HG02970 (cell line): ENCODE measurements at regions not wholly inside any gene's neighbourhood (a gene's known extent, or its start where the extent isn't known, plus 50 kb on each side); places are given as distances from the start of the nearest gene placed in this dataset.
"Not testable (repeated sequence)": the region's sequence is repeated elsewhere in the genome, so short reads cannot be mapped to it uniquely, and the experiment has no call there.

Experiments used
- ATAC-seq: cut with Tn5 transposase; IDR thresholded peaks from one replicate; pipeline ENCODE4 v1.9.1; 2021; ENCODE audit warnings: mild to moderate bottlenecking, moderate library complexity, moderate number of reproducible peaks; ENCODE audit not compliant: unreplicated experiment, low FRiP score

DNA sequence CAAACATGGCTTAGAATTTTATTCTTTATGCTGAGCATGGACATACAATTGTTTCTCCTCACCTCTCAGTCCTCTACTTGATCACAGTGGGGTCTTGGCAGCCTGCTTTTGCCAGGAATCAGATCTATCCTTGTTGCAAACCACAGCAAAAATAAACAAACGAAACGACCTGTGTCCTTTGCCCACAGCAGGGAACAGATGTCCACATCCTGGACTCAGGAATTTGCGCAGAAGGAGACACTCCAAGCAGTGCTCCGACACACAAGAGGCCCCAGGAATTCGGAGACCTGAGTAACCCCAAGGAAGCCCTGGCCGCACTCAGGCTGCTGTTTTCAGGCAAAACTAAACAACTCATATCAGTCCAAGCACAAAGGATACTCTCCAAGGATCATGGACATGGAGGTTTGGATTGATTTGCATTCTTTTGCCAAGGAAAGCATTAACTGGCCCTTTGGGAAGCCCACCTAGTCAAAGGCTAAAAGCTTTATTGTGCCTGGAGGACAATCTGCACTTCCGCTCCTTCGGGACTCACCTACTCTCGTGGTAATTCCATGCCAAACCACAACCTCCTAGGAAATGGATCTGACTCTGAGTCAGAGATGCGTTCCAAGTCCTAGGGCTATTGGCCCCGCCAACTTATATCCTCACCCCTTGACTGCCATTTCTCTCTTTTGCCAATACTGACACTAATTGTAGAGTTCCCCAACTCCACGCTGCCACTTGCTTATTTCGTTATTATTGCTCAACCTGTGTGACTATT lies 271.1 kb upstream of the CDH11 start:
- ATAC-seq = no peak

GRCh38 chr16:65388592-65388991 lies 266.7 kb upstream of the CDH11 start:
- no peak for ATAC-seq

GRCh38 chr16:65386672-65387071 lies 264.8 kb upstream of the CDH11 start:
- ATAC-seq = no peak

DNA sequence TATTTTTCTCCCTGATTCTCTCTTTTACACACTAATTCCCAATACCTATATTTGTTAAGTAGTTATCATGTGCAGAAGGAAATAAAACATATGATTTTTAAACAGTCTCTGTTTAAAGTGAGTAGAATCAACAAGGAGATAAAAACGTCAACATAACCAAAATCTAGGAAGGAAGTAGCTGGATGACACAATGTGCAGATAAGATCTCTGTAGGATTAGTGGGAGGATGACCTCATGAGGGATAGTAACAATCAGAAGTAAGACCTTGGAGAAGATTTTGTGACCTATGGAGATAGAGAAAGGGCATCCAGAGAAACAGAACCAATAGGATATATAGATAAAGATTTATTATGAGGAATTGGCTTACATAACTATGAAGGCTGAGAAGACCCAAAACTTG lies 262.6 kb upstream of the CDH11 start:
- no peak for ATAC-seq

GRCh38 chr16:65377195-65377594 lies 255.3 kb upstream of the CDH11 start:
- no peak for ATAC-seq

DNA sequence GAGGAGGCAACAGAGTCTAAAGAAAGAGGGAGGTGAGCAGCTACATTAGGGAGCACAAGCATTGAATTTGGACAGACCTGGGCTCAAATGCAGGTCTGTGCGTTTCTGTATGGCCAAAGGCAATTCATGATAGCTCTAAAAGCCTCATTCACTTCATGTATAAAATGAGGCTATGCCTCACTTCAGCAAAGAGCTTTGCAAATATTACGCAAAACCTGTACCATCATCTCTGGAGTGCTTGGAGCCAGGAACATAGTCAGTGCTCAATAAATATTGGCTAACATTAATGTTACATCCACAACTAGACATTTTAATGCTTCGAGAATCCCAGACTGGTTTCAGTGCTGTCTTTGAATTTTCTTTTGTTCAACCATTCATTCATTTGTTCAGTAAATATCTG lies 254.7 kb upstream of the CDH11 start:
- ATAC-seq = no peak

DNA sequence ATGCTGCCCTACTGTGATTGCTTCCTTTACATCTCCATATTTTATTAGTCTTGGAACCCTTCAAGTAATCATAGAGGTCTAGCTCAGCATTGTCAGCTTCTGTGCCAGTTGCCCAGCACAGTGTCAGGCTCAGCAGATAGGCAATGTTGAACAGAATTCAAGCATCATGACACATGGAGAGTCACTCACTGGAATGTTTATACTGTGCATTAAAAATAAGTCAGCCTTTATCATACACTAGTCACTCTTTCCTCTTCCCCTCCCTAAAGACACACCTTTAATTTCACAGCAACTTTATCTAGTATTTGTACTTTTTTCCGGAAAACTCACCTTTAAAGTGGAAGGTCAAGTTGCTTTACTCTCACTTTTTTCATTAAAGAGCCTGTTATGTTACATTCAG lies 253.8 kb upstream of the CDH11 start:
- no peak for ATAC-seq

DNA sequence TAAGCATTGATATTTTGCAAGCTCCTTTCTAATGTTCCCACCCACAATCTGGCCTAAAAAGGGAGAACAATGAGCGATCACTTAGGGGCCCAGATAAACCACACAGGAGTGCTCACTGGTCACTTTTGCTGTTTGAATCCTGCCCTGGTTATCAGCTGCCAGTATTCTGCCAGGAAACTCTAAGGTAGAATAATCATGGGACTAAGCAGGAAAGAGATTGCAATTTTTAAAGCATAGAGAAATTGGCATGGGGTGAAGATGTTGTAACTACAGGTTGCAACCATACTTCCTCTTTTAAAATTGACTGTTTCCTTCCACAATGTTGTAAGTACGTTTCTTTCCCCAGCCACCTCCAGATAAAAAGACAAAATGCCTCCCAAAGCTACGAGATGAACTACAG lies 251.2 kb upstream of the CDH11 start:
- ATAC-seq = no peak

DNA sequence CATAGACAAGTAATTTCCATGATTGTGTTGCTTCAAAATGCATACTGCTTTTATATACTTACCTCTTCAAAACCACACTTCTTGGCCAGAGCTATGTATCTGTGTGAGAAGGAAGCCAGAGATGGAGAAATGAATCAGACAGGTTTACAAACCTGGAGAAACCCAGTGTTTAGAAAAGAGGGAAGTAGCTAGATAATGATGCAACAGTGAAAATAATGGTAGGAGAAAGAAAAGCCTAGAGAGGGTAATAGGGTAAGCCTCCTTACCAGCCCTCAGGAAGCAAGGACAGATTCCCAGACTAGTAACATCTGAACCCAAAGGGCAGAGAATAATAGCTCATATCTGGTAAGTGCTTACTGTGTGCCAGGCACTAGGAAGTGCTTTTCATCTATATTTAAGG lies 250.3 kb upstream of the CDH11 start:
- ATAC-seq = no peak

DNA sequence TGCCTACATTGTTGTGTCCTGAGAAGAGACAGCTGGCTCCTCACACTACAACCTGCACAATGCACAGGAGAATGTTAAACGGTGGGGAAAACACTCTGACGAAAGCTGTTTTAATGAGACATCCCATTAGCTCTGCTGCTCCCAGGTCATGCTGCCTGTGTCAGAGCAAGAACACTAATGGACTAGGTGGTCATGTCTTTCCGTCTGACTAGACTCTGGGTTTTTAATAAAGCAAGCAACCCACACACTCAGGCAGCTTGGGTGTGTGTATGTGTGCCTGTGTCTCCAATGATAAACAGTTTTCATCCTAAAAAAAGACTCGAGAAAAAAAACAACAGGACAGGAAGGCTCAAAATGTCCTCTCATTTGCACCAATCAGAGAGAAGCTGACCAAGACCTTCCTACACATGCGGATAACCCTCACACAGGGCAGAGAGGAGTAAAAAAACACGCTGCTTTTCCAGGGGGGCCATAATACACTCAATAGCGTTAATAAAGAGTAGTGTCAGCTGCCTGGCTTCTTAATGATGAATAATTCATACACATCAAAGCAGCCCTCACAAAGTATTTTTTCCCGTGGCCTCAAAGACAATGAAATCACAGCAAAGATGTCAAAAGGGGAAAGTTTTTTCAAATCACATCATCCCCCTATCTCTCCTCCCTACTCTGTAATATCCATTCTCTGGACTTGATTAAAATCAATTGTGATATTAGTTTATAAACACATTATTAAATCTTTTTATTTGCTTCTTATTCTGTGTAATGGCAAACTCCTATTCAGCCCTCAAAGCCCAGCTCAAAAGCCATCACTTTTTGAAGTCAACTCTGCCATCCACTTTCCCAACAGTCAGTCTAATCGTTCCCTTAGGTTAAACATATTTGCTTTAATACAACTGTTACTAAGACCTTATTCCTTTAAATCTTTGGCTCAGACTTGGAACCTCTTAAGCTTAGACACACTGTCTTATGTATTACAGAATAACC lies 244.2 kb upstream of the CDH11 start:
- ATAC-seq = no peak

DNA sequence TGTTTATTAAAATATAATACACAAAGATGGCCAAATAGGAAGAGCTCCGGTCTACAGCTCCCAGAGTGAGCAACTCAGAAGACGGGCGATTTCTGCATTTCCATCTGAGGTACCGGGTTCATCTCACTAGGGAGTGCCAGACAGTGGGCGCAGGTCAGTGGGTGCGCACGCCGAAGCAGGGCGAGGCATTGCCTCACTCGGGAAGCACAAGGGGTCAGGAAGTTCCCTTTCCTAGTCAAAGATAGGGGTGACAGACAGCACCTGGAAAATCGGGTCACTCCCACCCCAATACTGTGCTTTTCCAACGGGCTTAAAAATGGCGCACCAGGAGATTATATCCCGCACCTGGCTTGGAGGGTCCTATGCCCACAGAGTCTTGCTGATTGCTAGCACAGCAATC lies 234.9 kb upstream of the CDH11 start:
- ATAC-seq = not testable (repeated sequence)

- no peak for ATAC-seq
Measured at GRCh38 chr16:65355706-65356105, 233.8 kb upstream of the CDH11 start.

GRCh38 chr16:65353183-65353582 lies 231.3 kb upstream of the CDH11 start:
- no peak for ATAC-seq

DNA sequence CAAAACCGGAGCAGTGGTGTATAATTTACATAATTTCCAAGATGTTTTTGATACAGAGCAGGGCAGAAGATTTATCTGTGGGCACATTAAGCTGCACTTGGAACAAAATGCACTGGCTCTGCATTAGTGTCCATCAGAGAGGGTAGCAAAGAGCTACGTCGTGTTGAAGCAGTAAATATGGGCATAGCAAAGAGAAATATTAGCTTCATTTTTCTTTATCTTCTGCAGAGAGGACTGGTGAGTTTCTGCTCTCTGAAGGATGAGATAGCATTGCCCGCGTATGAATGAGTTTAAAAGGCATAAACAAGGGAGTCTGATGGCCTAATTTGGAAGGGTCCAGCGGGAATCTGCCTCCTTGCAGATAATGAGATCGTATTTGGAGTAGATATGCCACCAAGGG lies 227.8 kb upstream of the CDH11 start:
- no peak for ATAC-seq

DNA sequence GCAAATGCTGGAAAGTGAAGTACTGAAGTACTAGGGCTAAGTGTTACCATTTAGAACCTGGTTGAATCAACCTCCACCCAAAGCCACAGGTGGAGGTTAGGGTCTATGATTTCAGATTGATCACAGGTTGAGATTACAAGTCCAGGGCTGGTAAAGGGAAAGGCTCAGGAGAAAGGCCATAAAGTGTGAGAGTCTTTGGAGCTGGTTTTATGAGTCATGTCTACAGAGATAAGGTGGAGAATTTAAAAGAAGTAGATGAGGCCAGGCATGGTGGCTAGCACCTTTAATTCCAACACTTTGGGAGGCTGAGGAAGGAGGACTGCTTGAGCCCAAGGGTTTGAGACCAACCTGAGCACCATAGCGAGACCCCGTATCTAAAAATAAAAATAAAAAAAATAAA lies 221.7 kb upstream of the CDH11 start:
- ATAC-seq = no peak

DNA sequence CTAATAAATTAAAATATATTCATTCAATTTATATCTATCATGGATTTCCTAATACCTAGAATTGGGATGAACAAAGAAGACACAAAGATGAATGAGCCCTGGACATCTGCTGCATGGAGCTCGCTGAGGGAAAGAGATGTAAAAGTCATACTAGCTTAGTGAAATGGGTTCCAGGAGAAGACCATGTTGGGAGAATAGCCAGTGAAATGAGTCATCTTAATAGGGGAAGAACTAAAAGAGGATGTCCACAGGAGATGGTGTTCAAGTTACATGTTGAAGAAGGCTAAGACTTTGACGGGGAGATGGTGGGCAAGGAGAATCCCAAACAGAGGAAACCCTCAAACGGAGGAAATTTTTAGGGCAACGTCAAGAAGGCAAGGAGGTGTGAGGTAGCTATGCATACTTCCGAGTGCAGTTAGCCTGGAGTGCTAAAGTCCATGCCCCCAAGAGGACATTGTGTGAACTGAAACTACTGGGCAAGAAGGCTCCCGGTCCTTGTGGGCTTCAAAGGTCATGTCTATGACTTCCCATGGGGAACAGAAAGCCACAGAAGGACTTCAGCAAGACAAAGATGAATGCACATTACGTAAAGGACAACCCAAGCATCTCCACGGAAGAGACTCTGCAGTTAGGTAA lies 220.5 kb upstream of the CDH11 start:
- no peak for ATAC-seq

GRCh38 chr16:65339062-65339461 lies 217.2 kb upstream of the CDH11 start:
- ATAC-seq = no peak

DNA sequence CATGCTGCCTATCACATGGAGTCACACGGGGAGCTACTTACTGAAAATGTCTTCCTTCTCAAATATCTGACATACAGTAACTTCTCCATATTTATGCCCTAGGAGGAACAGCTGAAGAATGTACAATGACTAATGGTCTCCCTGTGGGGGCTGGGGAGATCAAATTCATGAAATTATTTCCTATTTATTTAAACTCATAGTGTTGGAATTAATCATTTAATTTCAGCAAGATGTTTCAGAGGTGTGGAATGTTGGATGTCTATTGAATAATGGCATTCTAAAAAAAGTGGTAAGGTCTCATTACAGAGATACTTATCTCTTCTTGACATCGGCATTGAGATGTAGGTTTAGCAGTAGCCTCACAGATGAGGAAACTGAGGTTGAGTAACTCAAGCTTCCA lies 214.3 kb upstream of the CDH11 start:
- no peak for ATAC-seq

DNA sequence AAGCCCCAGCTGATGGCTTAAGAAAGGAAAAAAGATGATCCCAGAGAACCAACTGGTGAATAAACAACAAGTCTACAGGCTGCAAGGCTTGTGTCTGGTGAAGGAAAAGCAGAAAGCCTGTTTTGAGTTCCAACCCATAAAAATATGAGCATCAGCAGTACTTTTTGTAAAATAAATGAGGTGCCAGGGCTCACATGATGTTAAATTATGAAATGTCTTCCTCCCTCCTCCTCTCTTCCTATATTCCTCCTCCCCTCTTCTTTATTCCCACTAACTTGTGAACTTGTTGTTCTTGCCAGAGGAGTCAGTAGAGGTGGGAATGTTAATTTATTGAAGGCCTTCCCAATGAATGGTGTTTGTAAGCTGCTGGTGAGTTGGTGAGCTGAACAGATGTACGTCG lies 212.2 kb upstream of the CDH11 start:
- no peak for ATAC-seq

GRCh38 chr16:65333283-65333682 lies 211.4 kb upstream of the CDH11 start:
- ATAC-seq = no peak

GRCh38 chr16:65327346-65327745 lies 205.5 kb upstream of the CDH11 start:
- no peak for ATAC-seq
